Left lung (tissue), 4 donors: ENCODE measurements at regions not wholly inside any gene's neighbourhood (a gene's known extent, or its start where the extent isn't known, plus 50 kb on each side); places are given as distances from the start of the nearest gene placed in this dataset.

Experiments
- ATAC-seq: fragments of 200-7000 bp; cut with Tn5 transposase; one replicate; pipeline ENCODE4 v1.9.1; 2020; ENCODE audit warnings: moderate library complexity
- DNase-seq, 4 donors: peaks; one replicate each; pipeline ENCODE4 v3.0.0-alpha.2; 2013 to 2020
- H3K27ac ChIP-seq, 2 donors: fragments of 200-600 bp; sonication (generic) in 1 of 2; one replicate each; pipeline versions ENCODE4 v1.5.0 to v1.8.0; 2020 to 2021
- H3K27me3 ChIP-seq, 2 donors: fragments of 200-600 bp; sonication (generic) in 1 of 2; one replicate each; pipeline versions ENCODE4 v1.5.0 to v1.8.0; 2020 to 2021
- H3K36me3 ChIP-seq, 2 donors: fragments of 200-600 bp; sonication (generic) in 1 of 2; one replicate each; pipeline versions ENCODE4 v1.5.0 to v1.8.0; 2020 to 2021
- H3K4me1 ChIP-seq, 2 donors: fragments of 200-600 bp; one replicate each; pipeline ENCODE4 v1.8.0; 2021
- H3K4me3 ChIP-seq, 2 donors: fragments of 200-600 bp; sonication (generic) in 1 of 2; one replicate each; pipeline versions ENCODE4 v1.5.0 to v1.8.0; 2020 to 2021; ENCODE audit warnings: mild to moderate bottlenecking in 1 of 2
- H3K9me3 ChIP-seq, 2 donors: fragments of 200-600 bp; sonication (generic) in 1 of 2; one replicate each; pipeline versions ENCODE4 v1.5.0 to v1.8.0; 2020 to 2021
- intact Hi-C, 2 donors: fragments of 100-400 bp; cut with DNase I; formaldehyde crosslinking; loops; one replicate each; pipeline versions ENCODE4 v1.11.2 to v1.14.2; 2022
- TF ChIP-seq, protein P1 (sequence below), 2 donors: fragments of 200-600 bp; sonication (generic) in 1 of 2; IDR thresholded peaks; one replicate each; pipeline versions ENCODE4 v1.5.0 to v1.8.0; 2021; ENCODE audit warnings: antibody characterized with exemption in 2 of 2
- donor health status: DM: no; HTN: yes; CAD: no.
- donor health status: DM: no; HTN: no; CAD: no.

DNA sequence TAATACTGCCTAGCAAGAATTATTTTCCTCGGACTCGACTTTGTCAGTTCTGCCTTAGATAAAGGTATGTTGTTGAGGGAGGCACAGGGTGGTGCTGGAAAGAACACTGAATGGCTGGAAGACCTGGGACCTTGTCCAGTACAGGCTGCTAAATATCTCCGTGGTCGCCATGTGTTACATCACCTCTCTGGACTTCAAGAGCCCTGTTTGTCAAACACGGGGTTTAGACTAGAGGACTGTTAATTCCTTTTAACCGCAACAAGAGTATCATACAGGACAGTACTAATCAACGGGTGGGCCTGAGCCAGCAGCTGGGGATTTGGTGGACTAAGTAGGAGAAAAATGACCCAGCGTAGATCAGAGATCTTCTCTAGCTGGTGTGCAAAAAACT is 476.3 kb downstream of the LRIG3 start:
- Histone ChIP-seq H3K9me3 (no peaks in the 10 kb centered on the region), H3K4me3 (no peak overlapping the region), H3K27ac (no peak overlapping the region), H3K27me3 (no peaks in the 10 kb centered on the region), H3K36me3 (no peaks in the 10 kb centered on the region), H3K4me1 (no peaks in the 10 kb centered on the region)
- peak; percentile 89 for ATAC-seq
- DNase-seq = peak in 1 of 4 donors; percentile 31
- intact Hi-C loops = no loop called here
- TF ChIP-seq, protein P1, sequence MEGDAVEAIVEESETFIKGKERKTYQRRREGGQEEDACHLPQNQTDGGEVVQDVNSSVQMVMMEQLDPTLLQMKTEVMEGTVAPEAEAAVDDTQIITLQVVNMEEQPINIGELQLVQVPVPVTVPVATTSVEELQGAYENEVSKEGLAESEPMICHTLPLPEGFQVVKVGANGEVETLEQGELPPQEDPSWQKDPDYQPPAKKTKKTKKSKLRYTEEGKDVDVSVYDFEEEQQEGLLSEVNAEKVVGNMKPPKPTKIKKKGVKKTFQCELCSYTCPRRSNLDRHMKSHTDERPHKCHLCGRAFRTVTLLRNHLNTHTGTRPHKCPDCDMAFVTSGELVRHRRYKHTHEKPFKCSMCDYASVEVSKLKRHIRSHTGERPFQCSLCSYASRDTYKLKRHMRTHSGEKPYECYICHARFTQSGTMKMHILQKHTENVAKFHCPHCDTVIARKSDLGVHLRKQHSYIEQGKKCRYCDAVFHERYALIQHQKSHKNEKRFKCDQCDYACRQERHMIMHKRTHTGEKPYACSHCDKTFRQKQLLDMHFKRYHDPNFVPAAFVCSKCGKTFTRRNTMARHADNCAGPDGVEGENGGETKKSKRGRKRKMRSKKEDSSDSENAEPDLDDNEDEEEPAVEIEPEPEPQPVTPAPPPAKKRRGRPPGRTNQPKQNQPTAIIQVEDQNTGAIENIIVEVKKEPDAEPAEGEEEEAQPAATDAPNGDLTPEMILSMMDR (IDR thresholded peaks at IDR 0.05) = no peak

DNA sequence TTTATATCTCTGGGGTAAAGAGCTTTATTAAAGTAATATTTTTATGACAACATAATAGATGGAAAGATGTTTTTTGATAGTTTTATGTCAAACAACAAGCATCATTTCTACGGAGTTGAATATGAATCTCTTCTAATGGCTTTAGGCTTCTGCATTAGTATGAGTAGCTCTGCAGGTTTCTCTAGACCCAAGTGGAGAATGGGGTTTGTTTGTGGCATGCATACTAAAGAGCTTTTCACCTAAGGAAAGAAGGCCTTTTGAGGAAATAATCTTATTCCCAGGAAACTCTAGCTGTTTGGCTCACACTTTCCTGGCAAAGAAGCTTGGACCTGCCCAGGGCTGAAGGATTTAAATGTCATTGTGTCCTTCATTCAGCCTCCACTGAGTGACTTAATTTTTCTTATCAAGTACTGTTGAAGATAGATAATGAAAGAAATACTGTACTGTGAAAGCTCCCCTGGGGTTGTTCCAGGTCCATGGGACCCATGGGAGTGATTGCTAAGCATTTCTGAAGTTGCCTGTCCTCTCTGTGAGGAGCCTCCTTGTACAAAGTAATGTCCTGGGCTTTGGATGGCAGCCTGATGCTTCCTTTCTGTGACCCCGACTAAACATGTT is 469.3 kb downstream of the LRIG3 start:
- DNase-seq (no peak), ATAC-seq (no peak)
- intact Hi-C loops = no loop called here
- no peaks in the 10 kb centered on the region for H3K4me1 ChIP-seq
- H3K27me3 ChIP-seq = no peaks in the 10 kb centered on the region
- no peaks in the 10 kb centered on the region for H3K36me3 ChIP-seq
- no peak overlapping the region for H3K4me3 ChIP-seq
- H3K9me3 ChIP-seq = no peaks in the 10 kb centered on the region
- TF ChIP-seq, protein P1 (IDR thresholded peaks at IDR 0.05) = no peak
- H3K27ac ChIP-seq = no peak overlapping the region

DNA sequence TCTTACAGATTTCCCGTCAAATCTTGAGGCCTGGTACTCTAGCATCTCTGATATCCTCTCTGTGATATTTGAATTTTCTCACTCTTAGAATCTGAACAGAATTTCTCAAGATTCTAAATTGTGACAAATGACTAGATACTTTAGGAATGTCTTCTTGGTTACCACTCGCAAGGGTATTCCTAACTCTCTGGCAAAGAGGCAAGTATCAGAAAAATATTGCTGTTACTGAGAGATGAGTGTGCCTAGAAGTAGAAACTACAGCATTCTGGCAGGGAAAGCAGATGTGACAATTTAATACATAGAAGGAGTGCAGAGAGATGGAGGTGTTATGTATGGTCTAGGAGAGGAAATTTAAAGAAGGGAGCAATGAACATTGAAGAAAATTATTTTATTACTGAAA is 467.8 kb downstream of the LRIG3 start:
- TF ChIP-seq, protein P1 (IDR thresholded peaks at IDR 0.05) = no peak
- ATAC-seq (no peak), DNase-seq (no peak)
- no peaks in the 10 kb centered on the region for H3K9me3 ChIP-seq
- H3K27ac ChIP-seq = no peak overlapping the region
- no peaks in the 10 kb centered on the region for H3K4me1 ChIP-seq
- no peaks in the 10 kb centered on the region for H3K36me3 ChIP-seq
- intact Hi-C loops = no loop called here
- no peak overlapping the region for H3K4me3 ChIP-seq
- H3K27me3 ChIP-seq = no peaks in the 10 kb centered on the region

DNA sequence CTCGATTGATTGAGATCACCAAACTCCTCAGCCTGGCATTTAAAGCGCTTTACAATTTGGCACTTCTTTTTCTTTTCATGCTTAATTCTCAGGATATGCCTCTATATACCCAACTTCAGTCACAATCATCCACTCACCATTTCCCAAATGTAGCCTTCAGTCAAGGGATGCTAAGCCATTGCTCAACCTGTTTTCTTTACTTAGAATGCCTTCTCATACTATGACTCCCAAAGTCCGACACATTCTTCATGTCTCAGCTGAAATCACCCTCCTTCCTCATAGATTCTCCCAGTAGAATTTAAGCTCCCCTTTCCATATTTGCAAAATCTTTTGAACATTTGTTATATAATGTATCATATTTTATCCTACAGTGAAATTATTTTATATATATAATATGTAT is 467.0 kb downstream of the LRIG3 start:
- Histone ChIP-seq H3K27me3 (no peaks in the 10 kb centered on the region), H3K36me3 (no peaks in the 10 kb centered on the region), H3K27ac (no peak overlapping the region), H3K9me3 (no peaks in the 10 kb centered on the region), H3K4me1 (no peaks in the 10 kb centered on the region), H3K4me3 (no peak overlapping the region)
- intact Hi-C loops = no loop called here
- TF ChIP-seq, protein P1 (IDR thresholded peaks at IDR 0.05) = no peak
- ATAC-seq (no peak), DNase-seq (no peak)

DNA sequence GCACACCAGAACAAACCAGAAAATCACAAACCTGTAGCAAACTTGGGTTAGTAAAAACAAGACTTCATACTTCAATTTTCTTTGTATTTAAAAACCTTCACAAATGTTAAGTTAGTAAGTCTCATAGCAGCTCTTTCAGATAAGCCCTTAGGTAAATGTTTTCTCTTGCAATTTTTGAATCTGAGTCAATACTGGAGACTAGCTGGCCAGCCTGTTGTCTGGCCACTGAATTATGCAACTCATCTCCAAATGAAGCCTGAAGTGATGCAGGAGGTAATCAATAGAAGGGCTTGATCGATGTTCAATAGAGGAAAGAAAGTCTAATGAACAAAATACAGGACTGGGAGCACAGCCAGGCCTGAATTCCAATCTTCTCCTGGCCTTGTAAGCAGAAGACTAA is 465.2 kb downstream of the LRIG3 start:
- DNase-seq (no peak), ATAC-seq (no peak)
- H3K27me3 ChIP-seq = no peaks in the 10 kb centered on the region
- intact Hi-C loops = no loop called here
- H3K9me3 ChIP-seq = no peaks in the 10 kb centered on the region
- H3K4me1 ChIP-seq = no peaks in the 10 kb centered on the region
- TF ChIP-seq, protein P1 (IDR thresholded peaks at IDR 0.05) = no peak
- H3K4me3 ChIP-seq = no peak overlapping the region
- no peak overlapping the region for H3K27ac ChIP-seq
- no peaks in the 10 kb centered on the region for H3K36me3 ChIP-seq
